CD4-positive, alpha-beta T cell treated with Interleukin-17A for 4 hours (primary cell): ENCODE measurements at regions not wholly inside any gene's neighbourhood (a gene's known extent, or its start where the extent isn't known, plus 50 kb on each side); places are given as distances from the start of the nearest gene placed in this dataset.
"Not testable (repeated sequence)": the region's sequence is repeated elsewhere in the genome, so short reads cannot be mapped to it uniquely, and the experiment has no call there.

Experiments
- DNase-seq: peaks from one replicate; pipeline ENCODE4 v3.0.0-alpha.2; 2020; ENCODE audit warnings: mixed read lengths

GRCh38 chr1:196366-196765 lies 255.1 kb downstream of the OR4F29 start:
- not testable (repeated sequence) for DNase-seq

DNA sequence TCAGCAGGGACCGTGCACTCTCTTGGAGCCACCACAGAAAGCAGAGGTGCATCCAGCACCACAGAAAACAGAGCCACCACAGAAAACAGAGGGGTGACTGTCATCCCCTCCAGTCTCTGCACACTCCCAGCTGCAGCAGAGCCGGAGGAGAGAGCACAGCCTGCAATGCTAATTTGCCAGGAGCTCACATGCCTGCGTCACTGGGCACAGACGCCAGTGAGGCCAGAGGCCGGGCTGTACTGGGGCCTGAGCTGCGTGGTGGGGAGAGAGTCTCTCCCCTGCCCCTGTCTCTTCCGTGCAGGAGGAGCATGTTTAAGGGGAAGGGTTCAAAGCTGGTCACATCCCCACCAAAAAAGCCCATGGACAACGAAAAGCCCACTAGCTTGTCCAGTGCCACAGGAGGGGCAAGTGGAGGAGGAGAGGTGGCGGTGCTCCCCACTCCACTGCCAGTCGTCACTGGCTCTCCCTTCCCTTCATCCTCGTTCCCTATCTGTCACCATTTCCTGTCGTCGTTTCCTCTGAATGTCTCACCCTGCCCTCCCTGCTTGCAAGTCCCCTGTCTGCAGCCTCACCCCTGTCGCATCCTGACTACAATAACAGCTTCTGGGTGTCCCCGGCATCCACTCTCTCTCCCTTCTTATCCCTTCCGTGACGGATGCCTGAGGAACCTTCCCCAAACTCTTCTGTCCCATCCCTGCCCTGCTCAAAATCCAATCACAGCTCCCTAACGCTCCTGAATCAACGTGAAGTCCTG lies 260.0 kb downstream of the OR4F29 start:
- peak; percentile 2 for DNase-seq

- DNase-seq = not testable (repeated sequence)
These were observed 260.8 kb downstream of the OR4F29 start for GRCh38 chr1:190678-191077.

GRCh38 chr1:189915-190314 lies 261.6 kb downstream of the OR4F29 start:
- DNase-seq = not testable (repeated sequence)

DNA sequence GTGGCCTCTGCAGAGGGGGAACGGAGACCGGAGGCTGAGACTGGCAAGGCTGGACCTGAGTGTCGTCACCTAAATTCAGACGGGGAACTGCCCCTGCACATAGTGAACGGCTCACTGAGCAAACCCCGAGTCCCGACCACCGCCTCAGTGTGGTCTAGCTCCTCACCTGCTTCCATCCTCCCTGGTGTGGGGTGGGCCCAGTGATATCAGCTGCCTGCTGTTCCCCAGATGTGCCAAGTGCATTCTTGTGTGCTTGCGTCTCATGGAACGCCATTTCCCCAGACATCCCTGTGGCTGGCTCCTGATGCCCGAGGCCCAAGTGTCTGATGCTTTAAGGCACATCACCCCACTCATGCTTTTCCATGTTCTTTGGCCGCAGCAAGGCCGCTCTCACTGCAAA lies 262.2 kb downstream of the OR4F29 start:
- not testable (repeated sequence) for DNase-seq

GRCh38 chr1:187298-187697 lies 264.2 kb downstream of the OR4F29 start:
- not testable (repeated sequence) for DNase-seq

- not testable (repeated sequence) for DNase-seq
These were observed 264.8 kb downstream of the OR4F29 start for GRCh38 chr1:186691-187131.

- not testable (repeated sequence) for DNase-seq
These were observed 265.3 kb downstream of the OR4F29 start for GRCh38 chr1:186223-186622.

GRCh38 chr1:185526-185925 lies 266.0 kb downstream of the OR4F29 start:
- DNase-seq = not testable (repeated sequence)

- DNase-seq = not testable (repeated sequence)
These were observed 267.2 kb downstream of the OR4F29 start for GRCh38 chr1:184336-184686.

DNA sequence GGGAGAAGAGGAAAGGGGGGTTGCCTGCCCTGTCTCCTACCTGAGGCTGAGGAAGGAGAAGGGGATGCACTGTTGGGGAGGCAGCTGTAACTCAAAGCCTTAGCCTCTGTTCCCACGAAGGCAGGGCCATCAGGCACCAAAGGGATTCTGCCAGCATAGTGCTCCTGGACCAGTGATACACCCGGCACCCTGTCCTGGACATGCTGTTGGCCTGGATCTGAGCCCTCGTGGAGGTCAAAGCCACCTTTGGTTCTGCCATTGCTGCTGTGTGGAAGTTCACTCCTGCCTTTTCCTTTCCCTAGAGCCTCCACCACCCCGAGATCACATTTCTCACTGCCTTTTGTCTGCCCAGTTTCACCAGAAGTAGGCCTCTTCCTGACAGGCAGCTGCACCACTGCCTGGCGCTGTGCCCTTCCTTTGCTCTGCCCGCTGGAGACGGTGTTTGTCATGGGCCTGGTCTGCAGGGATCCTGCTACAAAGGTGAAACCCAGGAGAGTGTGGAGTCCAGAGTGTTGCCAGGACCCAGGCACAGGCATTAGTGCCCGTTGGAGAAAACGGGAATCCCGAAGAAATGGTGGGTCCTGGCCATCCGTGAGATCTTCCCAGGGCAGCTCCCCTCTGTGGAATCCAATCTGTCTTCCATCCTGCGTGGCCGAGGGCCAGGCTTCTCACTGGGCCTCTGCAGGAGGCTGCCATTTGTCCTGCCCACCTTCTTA lies 267.7 kb downstream of the OR4F29 start:
- not testable (repeated sequence) for DNase-seq

- not testable (repeated sequence) for DNase-seq
These were observed 268.4 kb downstream of the OR4F29 start for GRCh38 chr1:183081-183480.

- not testable (repeated sequence) for DNase-seq
These were observed 268.8 kb downstream of the OR4F29 start for GRCh38 chr1:182631-183030.

DNA sequence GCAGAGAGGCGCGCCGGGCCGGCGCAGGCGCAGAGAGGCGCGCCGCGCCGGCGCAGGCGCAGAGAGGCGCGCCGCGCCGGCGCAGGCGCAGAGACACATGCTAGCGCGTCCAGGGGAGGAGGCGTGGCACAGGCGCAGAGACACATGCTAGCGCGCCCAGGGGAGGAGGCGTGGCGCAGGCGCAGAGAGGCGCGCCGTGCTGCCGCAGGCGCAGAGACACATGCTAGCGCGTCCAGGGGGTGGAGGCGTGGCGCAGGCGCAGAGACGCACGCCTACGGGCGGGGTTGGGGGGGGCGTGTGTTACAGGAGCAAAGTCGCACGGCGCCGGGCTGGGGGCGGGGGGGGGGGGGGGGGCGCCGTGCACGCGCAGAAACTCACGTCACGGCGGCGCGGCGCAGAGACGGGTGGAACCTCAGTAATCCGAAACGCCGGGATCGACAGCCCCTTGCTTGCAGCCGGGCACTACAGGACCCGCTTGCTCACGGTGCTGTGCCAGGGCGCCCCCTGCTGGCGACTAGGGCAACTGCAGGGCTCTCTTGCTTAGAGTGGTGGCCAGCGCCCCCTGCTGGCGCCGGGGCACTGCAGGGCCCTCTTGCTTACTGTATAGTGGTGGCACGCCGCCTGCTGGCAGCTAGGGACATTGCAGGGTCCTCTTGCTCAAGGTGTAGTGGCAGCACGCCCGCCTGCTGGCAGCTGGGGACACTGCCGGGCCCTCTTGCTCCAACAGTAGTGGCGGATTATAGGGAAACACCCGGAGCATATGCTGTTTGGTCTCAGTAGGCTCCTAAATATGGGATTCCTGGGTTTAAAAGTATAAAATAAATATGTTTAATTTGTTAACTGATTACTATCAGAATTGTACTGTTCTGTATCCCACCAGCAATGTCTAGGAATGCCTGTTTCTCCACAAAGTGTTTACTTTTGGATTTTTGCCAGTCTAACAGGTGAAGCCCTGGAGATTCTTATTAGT lies 269.9 kb downstream of the OR4F29 start:
- peak; percentile 71 for DNase-seq

- DNase-seq = peak; percentile 0
These were observed 270.7 kb downstream of the OR4F29 start for GRCh38 chr1:180749-181205.

GRCh38 chr1:138842-139241 lies 312.6 kb downstream of the OR4F29 start:
- DNase-seq = not testable (repeated sequence)

- DNase-seq = not testable (repeated sequence)
These were observed 313.8 kb downstream of the OR4F29 start for GRCh38 chr1:137664-138063.

- not testable (repeated sequence) for DNase-seq
These were observed 315.0 kb downstream of the OR4F29 start for GRCh38 chr1:136344-136932.

DNA sequence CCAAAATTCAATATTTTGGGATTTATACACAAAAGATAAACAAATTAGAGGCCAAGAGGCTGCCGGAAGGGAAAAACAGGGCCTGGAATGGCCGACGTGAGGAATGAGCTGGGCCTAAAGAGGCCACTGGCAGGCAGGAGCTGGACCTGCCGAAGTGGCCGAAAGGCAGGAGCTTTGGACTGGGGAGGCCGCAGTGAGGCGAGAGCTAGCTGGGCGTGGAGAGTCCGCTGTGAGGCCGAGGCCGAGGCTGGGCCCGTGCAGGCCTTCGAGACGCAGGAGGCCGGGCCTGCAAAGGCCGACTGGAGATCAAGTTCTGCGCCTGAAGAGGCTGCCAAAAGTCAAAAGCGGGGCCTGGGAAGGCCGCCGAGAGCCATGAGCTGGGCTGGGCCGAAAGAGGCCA lies 316.5 kb downstream of the OR4F29 start:
- DNase-seq = not testable (repeated sequence)

DNA sequence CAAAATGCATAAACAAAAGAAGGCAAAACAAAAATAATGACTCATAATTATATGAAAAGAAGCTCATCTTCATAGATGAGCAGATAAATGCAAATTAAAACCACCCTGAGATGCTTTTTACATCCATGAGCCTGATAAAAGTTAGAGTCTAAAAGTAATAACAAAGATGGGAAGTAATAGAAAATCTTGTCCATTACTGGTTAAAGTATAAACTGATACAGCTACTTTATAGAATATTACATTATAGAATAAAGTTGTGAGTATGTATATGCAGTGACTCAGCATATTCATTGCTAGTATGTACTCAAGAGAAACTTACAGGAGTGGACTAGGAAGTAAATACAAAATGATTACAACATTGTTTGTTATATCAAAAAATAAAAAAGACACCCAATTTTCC lies 333.0 kb downstream of the OR4F29 start:
- not testable (repeated sequence) for DNase-seq

DNA sequence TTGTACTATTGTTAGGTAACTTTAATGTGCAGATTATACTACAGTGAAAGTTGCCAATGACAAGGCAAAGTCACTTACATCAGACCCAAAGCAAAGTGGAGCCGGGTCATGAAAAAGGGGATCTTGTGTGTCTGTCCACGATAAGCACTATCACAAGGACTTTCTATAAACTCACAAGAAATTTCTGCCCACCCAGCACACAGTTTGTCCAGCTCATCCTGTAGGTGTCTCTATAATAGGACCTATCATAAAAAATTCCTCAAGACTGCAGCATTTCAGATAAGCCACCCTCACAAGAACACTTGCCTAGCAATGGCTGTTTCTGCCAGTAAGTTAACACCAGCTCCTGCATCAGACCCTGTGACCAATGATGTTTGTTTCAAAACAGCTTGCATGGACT lies 335.9 kb downstream of the OR4F29 start:
- DNase-seq = not testable (repeated sequence)

- not testable (repeated sequence) for DNase-seq
These were observed 346.7 kb downstream of the OR4F29 start for GRCh38 chr1:104776-105175.
